ENCODE measurements at regions not wholly inside any gene's neighbourhood (a gene's known extent, or its start where the extent isn't known, plus 50 kb on each side); places are given as distances from the start of the nearest gene placed in this dataset.

DNA sequence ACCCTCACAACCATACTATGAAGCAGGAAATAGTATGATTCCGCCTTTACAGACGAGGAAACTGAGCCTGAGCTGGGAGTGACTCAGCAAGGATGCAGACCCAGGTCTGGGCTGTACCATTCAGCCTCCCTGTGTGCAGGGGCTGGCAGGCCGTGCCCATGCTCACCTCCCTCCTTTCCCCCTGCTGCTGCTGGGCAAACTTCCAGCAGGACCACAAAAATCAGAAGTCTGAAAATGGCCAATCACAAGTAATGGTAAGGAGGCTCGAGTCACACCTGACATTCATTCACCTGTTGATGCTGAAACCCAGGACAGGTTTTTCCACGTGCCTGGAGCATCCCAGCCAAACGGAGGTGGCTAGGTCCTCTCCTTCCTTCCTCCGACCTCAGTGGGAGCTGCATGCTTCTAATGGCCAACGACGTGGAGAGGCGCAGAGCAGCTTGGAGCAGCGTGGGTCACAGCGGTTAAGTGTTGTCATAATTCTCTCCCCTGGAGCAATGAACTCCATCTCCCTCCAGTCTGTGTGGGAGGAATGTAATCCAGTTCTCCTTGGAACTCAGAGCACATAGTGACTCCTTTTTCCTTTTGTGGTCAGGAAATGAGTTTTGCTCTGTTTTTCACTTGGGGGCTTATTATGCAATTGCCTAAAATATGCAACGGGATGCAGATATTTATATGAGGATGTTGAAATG, 371.7 kb downstream of the BCOR start:
- Histone ChIP-seq H3K4me3 (no peak overlapping the region), H3K27ac (peak overlapping the region in 1 of 2 donors; percentile 41)
- TF ChIP-seq, protein P1, sequence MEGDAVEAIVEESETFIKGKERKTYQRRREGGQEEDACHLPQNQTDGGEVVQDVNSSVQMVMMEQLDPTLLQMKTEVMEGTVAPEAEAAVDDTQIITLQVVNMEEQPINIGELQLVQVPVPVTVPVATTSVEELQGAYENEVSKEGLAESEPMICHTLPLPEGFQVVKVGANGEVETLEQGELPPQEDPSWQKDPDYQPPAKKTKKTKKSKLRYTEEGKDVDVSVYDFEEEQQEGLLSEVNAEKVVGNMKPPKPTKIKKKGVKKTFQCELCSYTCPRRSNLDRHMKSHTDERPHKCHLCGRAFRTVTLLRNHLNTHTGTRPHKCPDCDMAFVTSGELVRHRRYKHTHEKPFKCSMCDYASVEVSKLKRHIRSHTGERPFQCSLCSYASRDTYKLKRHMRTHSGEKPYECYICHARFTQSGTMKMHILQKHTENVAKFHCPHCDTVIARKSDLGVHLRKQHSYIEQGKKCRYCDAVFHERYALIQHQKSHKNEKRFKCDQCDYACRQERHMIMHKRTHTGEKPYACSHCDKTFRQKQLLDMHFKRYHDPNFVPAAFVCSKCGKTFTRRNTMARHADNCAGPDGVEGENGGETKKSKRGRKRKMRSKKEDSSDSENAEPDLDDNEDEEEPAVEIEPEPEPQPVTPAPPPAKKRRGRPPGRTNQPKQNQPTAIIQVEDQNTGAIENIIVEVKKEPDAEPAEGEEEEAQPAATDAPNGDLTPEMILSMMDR (IDR thresholded peaks at IDR 0.05), result no peak
- peak; percentile 78 for DNase-seq (ENCODE audit: low spot score)

DNA sequence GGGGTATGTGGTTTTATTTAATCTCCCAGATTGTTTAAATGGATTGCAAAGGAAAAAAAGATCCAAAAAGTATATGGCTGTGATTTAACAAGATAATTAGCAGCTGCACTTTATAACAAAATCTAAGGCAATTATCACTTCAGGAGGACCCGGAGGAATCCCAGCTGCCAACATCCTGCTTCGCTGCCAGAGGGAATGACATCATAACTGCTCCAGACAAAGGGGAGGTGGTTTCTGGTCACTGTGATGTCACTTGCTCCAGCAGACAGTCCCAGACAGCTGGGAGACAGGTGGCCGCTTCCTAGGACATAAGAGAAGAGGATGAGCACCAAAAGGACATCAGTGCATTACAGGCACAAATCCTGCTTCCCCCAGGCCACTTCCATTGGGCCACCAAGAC, 371.0 kb downstream of the BCOR start:
- Histone ChIP-seq H3K4me3 (no peak overlapping the region), H3K27ac (no peak overlapping the region)
- TF ChIP-seq, protein P1 (IDR thresholded peaks at IDR 0.05), result no peak
- peak; percentile 73 for DNase-seq (ENCODE audit: low spot score)

DNA sequence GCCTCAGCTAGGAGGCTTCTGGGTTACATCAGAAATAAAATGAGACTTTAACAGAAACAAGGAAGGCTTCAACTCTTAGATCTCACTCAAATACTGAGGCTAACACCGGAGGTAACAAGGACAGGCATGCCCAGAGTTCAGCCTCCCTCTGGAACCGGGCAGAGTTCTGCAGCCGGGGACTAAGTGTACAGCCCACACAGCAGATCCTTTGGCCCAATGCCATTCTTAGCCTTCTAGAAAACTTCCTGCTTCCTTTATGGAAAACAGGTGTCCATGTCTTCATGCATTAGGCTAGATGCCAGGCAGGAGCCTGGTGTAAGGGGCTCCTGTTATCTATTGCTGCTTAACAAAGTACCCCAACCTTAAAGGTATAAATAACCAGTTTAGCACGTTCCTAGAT, 369.7 kb downstream of the BCOR start:
- TF ChIP-seq, protein P1 (IDR thresholded peaks at IDR 0.05), result no peak
- Histone ChIP-seq H3K27ac (no peak overlapping the region), H3K4me3 (no peak overlapping the region)
- peak; percentile 70 for DNase-seq (ENCODE audit: low spot score)

DNA sequence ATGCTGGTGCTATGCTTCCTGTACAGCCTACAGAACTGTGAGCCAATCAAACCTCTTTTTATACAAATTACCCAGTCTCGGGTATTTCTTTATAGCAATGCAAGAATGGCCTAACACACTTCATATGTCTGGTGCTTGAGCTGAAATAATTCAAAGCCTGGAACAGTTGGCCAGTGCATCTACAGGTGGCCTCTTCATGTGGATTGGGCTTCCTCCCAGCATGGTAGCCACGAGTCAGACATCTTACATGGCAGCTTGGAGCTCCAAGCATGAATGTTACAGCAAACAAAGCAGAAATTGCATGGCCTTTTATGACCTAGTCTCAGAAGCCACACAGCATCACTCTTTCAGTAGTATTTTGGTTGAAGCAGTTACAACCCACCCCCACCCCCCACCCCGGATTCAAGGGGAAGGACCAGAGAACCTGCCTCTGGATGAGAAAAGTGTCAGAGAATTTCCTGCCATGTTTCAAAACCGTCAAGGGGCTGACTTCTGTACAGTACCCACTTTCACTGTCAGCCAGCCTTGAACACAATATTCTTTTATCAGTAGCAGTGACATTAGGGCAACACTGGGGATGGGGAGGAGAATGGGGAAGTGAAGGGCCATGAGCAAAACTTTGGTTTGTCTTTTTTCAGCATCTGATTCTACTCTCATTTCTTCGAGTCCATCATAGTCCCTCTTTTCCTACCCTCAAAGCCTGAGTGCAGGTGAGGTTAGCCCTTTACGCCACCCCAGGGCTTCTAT, 368.7 kb downstream of the BCOR start:
- Histone ChIP-seq H3K4me3 (no peak overlapping the region), H3K27ac (no peak overlapping the region)
- TF ChIP-seq, protein P1 (IDR thresholded peaks at IDR 0.05), result no peak
- DNase-seq (ENCODE audit: low spot score), result peak; percentile 19

DNA sequence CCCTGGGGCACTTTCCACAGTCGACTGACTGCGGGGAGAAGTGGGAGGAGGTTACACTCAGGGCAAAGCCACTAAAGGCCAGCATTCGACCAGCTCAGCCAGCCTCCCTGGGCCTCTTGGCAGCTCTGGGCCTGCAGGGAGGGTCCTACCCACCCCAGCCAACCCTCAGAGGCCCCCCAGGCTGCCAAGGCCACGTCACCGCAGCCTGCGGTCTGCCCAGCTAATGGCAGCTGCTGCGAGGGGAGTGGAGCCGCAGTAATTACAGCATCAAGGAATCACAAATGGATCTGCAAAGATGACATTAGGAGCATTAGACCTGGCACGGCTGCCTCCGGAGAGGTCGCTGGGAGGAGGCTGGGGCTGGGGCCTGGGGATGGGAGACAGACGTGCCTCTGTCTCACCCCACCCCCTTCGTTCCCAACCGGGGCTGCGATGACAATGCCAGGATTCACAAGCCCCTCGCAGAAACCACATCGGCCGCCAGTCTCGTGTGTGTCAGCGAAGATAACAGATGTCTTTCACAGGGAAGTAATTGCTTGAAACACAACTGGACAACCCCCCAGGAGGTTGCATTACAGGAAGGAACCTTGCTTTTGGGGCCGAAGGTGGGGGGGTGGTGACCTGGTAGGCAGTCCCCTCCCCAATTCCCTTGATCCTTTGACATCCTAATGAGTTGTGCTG, 367.6 kb downstream of the BCOR start:
- Histone ChIP-seq H3K27ac (peak overlapping the region; percentile 61 to 72), H3K4me3 (no peak overlapping the region)
- DNase-seq (ENCODE audit: low spot score), result peak; percentile 69
- TF ChIP-seq, protein P1 (IDR thresholded peaks at IDR 0.05), result no peak

DNA sequence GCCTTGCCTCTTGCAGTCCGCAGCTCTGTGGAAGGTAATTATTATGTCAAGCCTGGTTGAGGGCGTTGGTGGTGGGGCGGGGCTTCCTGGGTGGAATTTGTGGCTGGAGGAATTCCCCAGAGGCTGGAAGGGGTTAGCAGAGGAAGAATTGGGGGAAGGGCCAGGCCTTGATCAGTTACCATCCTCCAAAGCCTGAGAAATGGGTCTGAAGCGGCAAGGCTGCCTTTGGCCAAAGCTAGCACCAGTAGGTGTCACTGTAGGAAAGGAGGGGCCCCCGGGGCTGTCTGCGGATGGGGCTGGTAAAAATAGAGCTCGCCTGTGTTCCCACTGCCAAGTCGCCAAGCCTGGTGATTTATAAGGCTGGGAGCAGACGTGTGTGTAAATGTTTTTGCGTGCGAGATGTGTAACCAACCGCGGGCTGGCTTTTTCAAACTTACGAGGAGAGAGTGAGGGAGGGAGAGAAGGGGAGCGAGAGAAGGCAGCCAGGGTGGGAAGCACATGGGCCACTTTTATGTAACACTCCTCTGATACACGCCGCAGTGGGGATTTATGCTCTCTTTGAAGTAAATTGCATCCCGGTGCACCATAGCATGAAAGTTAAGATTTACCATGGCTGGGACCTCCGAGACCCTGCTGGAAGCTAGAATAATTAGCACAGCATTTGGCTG, 367.0 kb downstream of the BCOR start:
- H3K27ac ChIP-seq, result peak overlapping the region; percentile 61 to 72
- TF ChIP-seq, protein P1 (IDR thresholded peaks at IDR 0.05), result peak; percentile 40
- DNase-seq (ENCODE audit: low spot score), result peak; percentile 87
- peak overlapping the region; percentile 2 for H3K4me3 ChIP-seq

Data from coronary artery (tissue), 2 donors.